ENCODE measurements at regions not wholly inside any gene's neighbourhood (a gene's known extent, or its start where the extent isn't known, plus 50 kb on each side); places are given as distances from the start of the nearest gene placed in this dataset.

DNA sequence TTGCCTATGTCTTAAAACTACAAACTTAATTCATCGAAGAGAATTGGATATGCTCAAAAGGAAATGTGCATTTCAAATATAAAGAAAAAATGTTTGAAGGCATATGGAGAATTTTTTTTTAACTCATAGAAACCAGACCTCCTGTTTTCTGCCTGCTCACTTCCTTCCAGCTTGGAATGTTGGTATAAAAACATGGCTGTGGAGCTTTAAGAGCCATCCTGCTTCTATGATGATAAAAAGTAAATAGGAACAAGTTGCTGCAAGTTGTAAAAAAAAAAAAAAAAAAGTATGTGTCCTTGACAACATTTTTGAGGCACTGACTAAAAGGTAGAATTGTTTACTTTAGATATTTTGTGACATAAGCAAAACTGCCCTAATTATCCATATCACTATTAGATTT is 1230.7 kb downstream of the PCDH9 start:
- Histone ChIP-seq H3K9me3 (ENCODE audit: control insufficient read depth in 5 of 5, low read length in 5 of 5) (peaks cover 0 to 7% (median 3%) of the 10 kb centered on the region in 5 donors), H3K36me3 (ENCODE audit: control insufficient read depth in 5 of 5, insufficient read depth in 5 of 5, low read length in 5 of 5) (no peaks in the 10 kb centered on the region), H3K4me3 (ENCODE audit: low read depth in 1 of 5, low read length in 5 of 5) (no peak overlapping the region), H3K27ac (ENCODE audit: low read depth, low read length) (no peak overlapping the region), H3K4me1 (ENCODE audit: control insufficient read depth in 5 of 5, insufficient read depth in 5 of 5, low read length in 5 of 5) (no peaks in the 10 kb centered on the region), H3K9ac (ENCODE audit: low read length in 5 of 5) (no peak overlapping the region), H3K27me3 (ENCODE audit: control insufficient read depth in 5 of 5, insufficient read depth in 4 of 5, low read length in 5 of 5) (no peaks in the 10 kb centered on the region)

DNA sequence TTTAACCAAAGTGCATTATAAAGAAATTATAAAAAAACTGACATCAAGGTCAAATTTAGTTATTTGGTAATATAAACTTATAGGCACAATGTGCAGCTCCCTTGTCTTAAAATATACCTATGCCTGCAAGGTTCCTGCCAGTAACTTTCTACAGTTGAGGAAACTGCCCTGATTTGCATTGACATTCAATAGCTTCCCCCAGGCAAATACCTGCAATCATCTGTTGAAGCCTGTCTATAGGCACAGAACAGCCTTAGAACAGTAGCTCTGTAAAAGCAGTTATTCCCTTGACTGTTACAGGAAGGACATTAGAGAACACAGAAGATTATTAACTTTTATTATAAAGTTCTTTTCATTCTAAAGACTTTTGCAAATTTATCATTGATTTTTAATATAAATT is 1239.5 kb downstream of the PCDH9 start:
- Histone ChIP-seq H3K36me3 (ENCODE audit: control insufficient read depth in 5 of 5, insufficient read depth in 5 of 5, low read length in 5 of 5) (no peaks in the 10 kb centered on the region), H3K27me3 (ENCODE audit: control insufficient read depth in 5 of 5, insufficient read depth in 4 of 5, low read length in 5 of 5) (no peaks in the 10 kb centered on the region), H3K9me3 (ENCODE audit: control insufficient read depth in 5 of 5, low read length in 5 of 5) (no peaks in the 10 kb centered on the region), H3K9ac (ENCODE audit: low read length in 5 of 5) (no peak overlapping the region), H3K4me3 (ENCODE audit: low read depth in 1 of 5, low read length in 5 of 5) (no peak overlapping the region), H3K4me1 (ENCODE audit: control insufficient read depth in 5 of 5, insufficient read depth in 5 of 5, low read length in 5 of 5) (no peaks in the 10 kb centered on the region), H3K27ac (ENCODE audit: low read depth, low read length) (no peak overlapping the region)

DNA sequence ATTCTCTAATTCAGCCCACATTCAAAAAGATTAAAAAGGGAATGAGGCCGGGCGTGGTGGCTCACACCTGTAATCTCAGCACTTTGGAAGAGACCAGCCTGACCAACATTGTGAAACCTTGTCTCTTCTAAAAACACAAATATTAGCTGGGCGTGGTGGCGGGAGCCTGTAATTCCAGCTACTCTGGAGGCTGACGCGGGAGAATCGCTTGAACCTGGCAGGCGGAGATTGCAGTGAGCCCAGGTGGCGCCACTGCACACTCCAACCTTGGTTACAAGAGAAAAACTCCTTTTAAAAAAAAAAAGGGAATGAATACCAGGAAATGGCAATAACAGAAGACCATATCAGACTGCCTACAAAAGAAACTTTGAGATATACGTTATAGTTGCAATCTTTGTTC is 1244.5 kb downstream of the PCDH9 start:
- Histone ChIP-seq H3K9ac (ENCODE audit: low read length in 5 of 5) (no peak overlapping the region), H3K4me1 (ENCODE audit: control insufficient read depth in 5 of 5, insufficient read depth in 5 of 5, low read length in 5 of 5) (no peaks in the 10 kb centered on the region), H3K9me3 (ENCODE audit: control insufficient read depth in 5 of 5, low read length in 5 of 5) (no peaks in the 10 kb centered on the region), H3K4me3 (ENCODE audit: low read depth in 1 of 5, low read length in 5 of 5) (no peak overlapping the region), H3K36me3 (ENCODE audit: control insufficient read depth in 5 of 5, insufficient read depth in 5 of 5, low read length in 5 of 5) (no peaks in the 10 kb centered on the region), H3K27me3 (ENCODE audit: control insufficient read depth in 5 of 5, insufficient read depth in 4 of 5, low read length in 5 of 5) (no peaks in the 10 kb centered on the region), H3K27ac (ENCODE audit: low read depth, low read length) (no peak overlapping the region)

DNA sequence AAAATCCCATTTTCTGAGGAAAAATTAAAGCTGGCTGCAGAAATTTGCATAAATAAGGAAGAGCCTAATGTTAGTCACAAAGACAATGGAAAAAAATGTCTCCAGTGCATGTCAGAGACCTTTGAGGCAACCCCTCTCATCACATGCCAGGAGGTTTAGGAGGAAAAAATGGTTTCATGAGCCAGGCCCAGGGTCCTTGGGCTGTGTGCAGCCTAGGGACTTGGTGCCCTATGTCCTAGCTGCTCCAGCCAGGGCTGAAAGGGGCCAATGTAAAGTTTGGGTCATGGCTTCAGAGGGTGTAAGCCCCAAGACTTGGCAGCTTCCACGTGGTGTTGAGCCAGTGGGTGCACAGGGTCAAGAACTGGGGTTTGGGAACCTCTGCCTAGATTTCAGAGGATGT is 1252.6 kb downstream of the PCDH9 start:
- no peak overlapping the region for H3K9ac ChIP-seq (ENCODE audit: low read length in 5 of 5)
- no peaks in the 10 kb centered on the region for H3K27me3 ChIP-seq (ENCODE audit: control insufficient read depth in 5 of 5, insufficient read depth in 4 of 5, low read length in 5 of 5)
- H3K4me3 ChIP-seq (ENCODE audit: low read depth in 1 of 5, low read length in 5 of 5) = no peak overlapping the region
- H3K27ac ChIP-seq (ENCODE audit: low read depth, low read length) = no peak overlapping the region
- peaks cover 0 to 5% (median 2%) of the 10 kb centered on the region in 5 donors for H3K9me3 ChIP-seq (ENCODE audit: control insufficient read depth in 5 of 5, low read length in 5 of 5)
- no peaks in the 10 kb centered on the region for H3K4me1 ChIP-seq (ENCODE audit: control insufficient read depth in 5 of 5, insufficient read depth in 5 of 5, low read length in 5 of 5)
- H3K36me3 ChIP-seq (ENCODE audit: control insufficient read depth in 5 of 5, insufficient read depth in 5 of 5, low read length in 5 of 5) = no peaks in the 10 kb centered on the region

DNA sequence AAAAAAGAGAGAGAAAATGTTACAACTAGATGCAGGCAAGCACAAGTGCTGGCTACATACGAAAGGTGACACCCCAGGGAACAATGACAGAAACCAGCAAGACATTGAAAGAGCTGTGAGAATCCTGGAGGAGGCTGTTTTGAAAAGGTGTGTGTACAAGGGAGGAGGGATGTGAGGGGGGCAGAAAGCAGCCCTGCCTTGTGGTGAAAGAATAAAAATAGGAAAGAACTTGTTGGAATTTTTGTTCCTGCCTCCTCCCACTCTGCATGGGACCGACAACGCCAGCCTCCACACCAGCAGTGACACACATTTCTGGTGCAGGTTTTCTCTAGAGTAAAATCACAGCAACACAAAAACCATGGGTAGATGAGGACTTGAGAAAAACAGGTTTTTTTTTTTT is 1258.6 kb downstream of the PCDH9 start:
- Histone ChIP-seq H3K9me3 (ENCODE audit: control insufficient read depth in 5 of 5, low read length in 5 of 5) (no peaks in the 10 kb centered on the region), H3K27ac (ENCODE audit: low read depth, low read length) (no peak overlapping the region), H3K27me3 (ENCODE audit: control insufficient read depth in 5 of 5, insufficient read depth in 4 of 5, low read length in 5 of 5) (no peaks in the 10 kb centered on the region), H3K4me1 (ENCODE audit: control insufficient read depth in 5 of 5, insufficient read depth in 5 of 5, low read length in 5 of 5) (no peaks in the 10 kb centered on the region), H3K9ac (ENCODE audit: low read length in 5 of 5) (no peak overlapping the region), H3K36me3 (ENCODE audit: control insufficient read depth in 5 of 5, insufficient read depth in 5 of 5, low read length in 5 of 5) (no peaks in the 10 kb centered on the region), H3K4me3 (ENCODE audit: low read depth in 1 of 5, low read length in 5 of 5) (no peak overlapping the region)

DNA sequence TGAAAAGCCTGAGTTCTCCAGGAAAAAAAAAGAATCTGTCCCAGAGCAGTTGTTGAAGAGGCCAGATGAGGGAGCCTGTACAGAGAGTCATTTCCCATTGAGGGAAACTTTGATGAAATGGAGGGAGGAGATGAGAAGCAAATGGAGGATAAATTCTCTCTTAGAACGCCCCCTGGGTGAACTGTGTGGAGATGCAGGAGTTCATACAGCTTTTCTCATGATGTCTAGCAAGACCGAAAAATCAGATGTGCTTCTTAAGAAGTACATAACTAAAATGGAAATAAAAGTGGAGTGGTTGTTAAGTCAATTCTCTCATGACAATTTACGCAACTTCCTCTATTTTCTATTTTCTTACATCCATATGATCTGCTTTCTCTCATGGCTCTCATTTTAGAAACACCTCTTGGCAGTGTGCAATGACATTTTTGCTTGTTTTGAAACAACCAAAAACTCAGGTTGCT is 1263.1 kb downstream of the PCDH9 start:
- H3K4me3 ChIP-seq (ENCODE audit: low read depth in 1 of 5, low read length in 5 of 5) = no peak overlapping the region
- no peaks in the 10 kb centered on the region for H3K4me1 ChIP-seq (ENCODE audit: control insufficient read depth in 5 of 5, insufficient read depth in 5 of 5, low read length in 5 of 5)
- H3K9me3 ChIP-seq (ENCODE audit: control insufficient read depth in 5 of 5, low read length in 5 of 5) = peaks cover 0 to 3% (median 0%) of the 10 kb centered on the region in 5 donors
- no peak overlapping the region for H3K27ac ChIP-seq (ENCODE audit: low read depth, low read length)
- no peak overlapping the region for H3K9ac ChIP-seq (ENCODE audit: low read length in 5 of 5)
- no peaks in the 10 kb centered on the region for H3K36me3 ChIP-seq (ENCODE audit: control insufficient read depth in 5 of 5, insufficient read depth in 5 of 5, low read length in 5 of 5)
- H3K27me3 ChIP-seq (ENCODE audit: control insufficient read depth in 5 of 5, insufficient read depth in 4 of 5, low read length in 5 of 5) = no peaks in the 10 kb centered on the region

DNA sequence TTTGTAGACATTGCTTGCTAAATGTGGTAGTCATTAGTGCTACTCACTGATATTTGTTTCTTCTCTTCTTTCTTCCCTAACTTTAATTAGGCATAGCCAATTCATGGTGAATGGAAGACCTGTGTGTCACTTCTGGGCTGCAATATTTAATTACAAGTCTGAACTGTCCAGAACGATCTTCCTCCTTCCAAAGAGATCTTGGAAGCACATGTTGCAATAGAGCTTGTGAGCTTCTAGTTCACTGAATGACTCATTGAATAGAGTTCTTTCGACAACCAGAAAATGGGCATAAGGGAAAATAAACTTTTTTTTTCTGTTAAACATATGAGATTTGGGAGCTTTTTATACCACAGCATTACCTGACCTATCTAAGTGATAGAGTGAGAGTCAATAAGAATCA is 1264.6 kb downstream of the PCDH9 start:
- Histone ChIP-seq H3K27me3 (ENCODE audit: control insufficient read depth in 5 of 5, insufficient read depth in 4 of 5, low read length in 5 of 5) (no peaks in the 10 kb centered on the region), H3K9ac (ENCODE audit: low read length in 5 of 5) (no peak overlapping the region), H3K9me3 (ENCODE audit: control insufficient read depth in 5 of 5, low read length in 5 of 5) (peaks cover 0 to 3% (median 0%) of the 10 kb centered on the region in 5 donors), H3K36me3 (ENCODE audit: control insufficient read depth in 5 of 5, insufficient read depth in 5 of 5, low read length in 5 of 5) (no peaks in the 10 kb centered on the region), H3K27ac (ENCODE audit: low read depth, low read length) (no peak overlapping the region), H3K4me3 (ENCODE audit: low read depth in 1 of 5, low read length in 5 of 5) (no peak overlapping the region), H3K4me1 (ENCODE audit: control insufficient read depth in 5 of 5, insufficient read depth in 5 of 5, low read length in 5 of 5) (no peaks in the 10 kb centered on the region)

DNA sequence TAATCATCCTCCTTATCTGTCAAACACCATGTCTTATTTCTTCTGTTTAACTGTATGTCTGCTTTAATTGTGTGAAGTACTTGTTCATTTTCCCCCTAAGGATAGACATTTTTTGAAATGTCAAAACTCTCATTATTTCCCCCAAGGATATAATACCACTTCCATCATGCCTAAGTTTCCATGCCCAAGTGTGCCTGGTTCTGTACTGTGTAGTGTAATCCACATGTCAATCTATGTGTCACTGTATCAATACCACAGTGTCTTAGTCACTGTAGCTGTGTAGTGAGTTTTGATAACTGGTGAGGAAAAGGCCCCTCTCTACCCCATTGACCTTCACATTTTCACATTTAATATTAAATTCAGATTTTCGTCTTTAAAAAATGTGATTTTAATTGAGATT is 1265.5 kb downstream of the PCDH9 start:
- Histone ChIP-seq H3K9ac (ENCODE audit: low read length in 5 of 5) (no peak overlapping the region), H3K4me3 (ENCODE audit: low read depth in 1 of 5, low read length in 5 of 5) (no peak overlapping the region), H3K27me3 (ENCODE audit: control insufficient read depth in 5 of 5, insufficient read depth in 4 of 5, low read length in 5 of 5) (no peaks in the 10 kb centered on the region), H3K4me1 (ENCODE audit: control insufficient read depth in 5 of 5, insufficient read depth in 5 of 5, low read length in 5 of 5) (no peaks in the 10 kb centered on the region), H3K9me3 (ENCODE audit: control insufficient read depth in 5 of 5, low read length in 5 of 5) (peaks cover 0 to 3% (median 0%) of the 10 kb centered on the region in 5 donors), H3K27ac (ENCODE audit: low read depth, low read length) (no peak overlapping the region), H3K36me3 (ENCODE audit: control insufficient read depth in 5 of 5, insufficient read depth in 5 of 5, low read length in 5 of 5) (no peaks in the 10 kb centered on the region)

DNA sequence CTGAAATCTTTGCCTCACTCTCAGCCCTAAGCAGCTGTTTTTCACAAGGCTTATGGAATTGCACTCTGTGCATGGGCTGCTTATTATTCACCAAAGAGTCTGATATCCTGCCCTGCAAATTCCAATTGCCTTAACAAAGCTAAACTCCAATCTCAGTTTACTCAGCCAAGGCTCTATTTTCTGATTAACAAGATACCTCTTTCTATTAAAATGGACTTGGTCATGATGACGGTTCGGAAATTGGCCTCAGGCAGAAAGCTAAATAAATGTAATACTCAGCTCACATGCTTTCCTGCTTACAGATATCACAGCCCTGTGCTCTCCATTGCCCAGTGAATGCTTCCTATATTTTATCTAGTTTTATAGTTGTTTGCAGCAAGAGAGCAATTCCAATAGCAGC is 1270.8 kb downstream of the PCDH9 start:
- no peaks in the 10 kb centered on the region for H3K27me3 ChIP-seq (ENCODE audit: control insufficient read depth in 5 of 5, insufficient read depth in 4 of 5, low read length in 5 of 5)

DNA sequence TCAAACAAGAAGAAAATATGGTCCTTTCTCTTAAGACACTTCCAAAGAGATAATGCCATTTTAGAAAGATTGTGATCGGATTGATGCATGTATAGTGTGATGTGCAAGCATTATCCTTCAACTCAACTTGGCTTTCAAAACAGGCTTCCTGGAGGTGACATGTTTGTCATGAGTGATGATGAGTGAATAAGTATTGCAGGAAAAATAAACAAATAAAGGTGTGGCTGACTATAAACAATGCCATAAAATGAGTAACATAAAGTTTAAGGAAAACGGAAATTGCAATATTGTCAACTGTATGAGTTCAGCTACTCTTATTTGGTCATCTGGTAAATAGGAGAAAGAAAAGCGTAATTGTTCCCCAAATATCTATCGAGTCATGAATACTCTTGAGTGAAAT is 1283.7 kb downstream of the PCDH9 start:
- Histone ChIP-seq H3K36me3 (ENCODE audit: control insufficient read depth in 5 of 5, insufficient read depth in 5 of 5, low read length in 5 of 5) (no peaks in the 10 kb centered on the region), H3K27me3 (ENCODE audit: control insufficient read depth in 5 of 5, insufficient read depth in 4 of 5, low read length in 5 of 5) (no peaks in the 10 kb centered on the region), H3K27ac (ENCODE audit: low read depth, low read length) (no peak overlapping the region), H3K9ac (ENCODE audit: low read length in 5 of 5) (no peak overlapping the region), H3K9me3 (ENCODE audit: control insufficient read depth in 5 of 5, low read length in 5 of 5) (no peaks in the 10 kb centered on the region), H3K4me3 (ENCODE audit: low read depth in 1 of 5, low read length in 5 of 5) (no peak overlapping the region), H3K4me1 (ENCODE audit: control insufficient read depth in 5 of 5, insufficient read depth in 5 of 5, low read length in 5 of 5) (no peaks in the 10 kb centered on the region)

More for the DNA sequence above, 1270.8 kb downstream of the PCDH9 start:
- Histone ChIP-seq H3K9me3 (ENCODE audit: control insufficient read depth in 5 of 5, low read length in 5 of 5) (peaks cover 0 to 14% (median 11%) of the 10 kb centered on the region in 5 donors), H3K4me1 (ENCODE audit: control insufficient read depth in 5 of 5, insufficient read depth in 5 of 5, low read length in 5 of 5) (no peaks in the 10 kb centered on the region), H3K9ac (ENCODE audit: low read length in 5 of 5) (no peak overlapping the region), H3K4me3 (ENCODE audit: low read depth in 1 of 5, low read length in 5 of 5) (no peak overlapping the region), H3K27ac (ENCODE audit: low read depth, low read length) (no peak overlapping the region), H3K36me3 (ENCODE audit: control insufficient read depth in 5 of 5, insufficient read depth in 5 of 5, low read length in 5 of 5) (no peaks in the 10 kb centered on the region)

DNA sequence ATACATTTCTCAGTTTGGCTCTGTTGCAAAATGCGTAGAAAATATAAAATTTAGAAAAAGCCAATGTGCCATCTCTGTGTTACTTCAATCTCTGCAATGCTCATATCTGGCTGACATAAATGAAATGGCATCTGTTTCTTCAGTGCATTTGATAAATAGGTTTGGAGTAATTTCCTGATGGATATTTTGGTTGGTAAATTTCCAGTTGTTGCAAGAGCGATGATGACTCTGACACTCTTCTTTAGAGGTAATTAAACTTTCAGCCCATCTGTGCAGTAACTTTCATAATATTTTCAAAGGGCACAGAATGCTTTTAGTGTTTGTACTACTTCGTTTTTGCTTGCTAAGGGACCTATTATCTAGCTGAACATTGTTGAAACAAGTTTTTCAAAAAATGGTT is 1286.4 kb downstream of the PCDH9 start:
- Histone ChIP-seq H3K4me3 (ENCODE audit: low read depth in 1 of 5, low read length in 5 of 5) (no peak overlapping the region), H3K27me3 (ENCODE audit: control insufficient read depth in 5 of 5, insufficient read depth in 4 of 5, low read length in 5 of 5) (no peaks in the 10 kb centered on the region), H3K36me3 (ENCODE audit: control insufficient read depth in 5 of 5, insufficient read depth in 5 of 5, low read length in 5 of 5) (no peaks in the 10 kb centered on the region), H3K4me1 (ENCODE audit: control insufficient read depth in 5 of 5, insufficient read depth in 5 of 5, low read length in 5 of 5) (no peaks in the 10 kb centered on the region), H3K9ac (ENCODE audit: low read length in 5 of 5) (no peak overlapping the region), H3K27ac (ENCODE audit: low read depth, low read length) (no peak overlapping the region), H3K9me3 (ENCODE audit: control insufficient read depth in 5 of 5, low read length in 5 of 5) (no peaks in the 10 kb centered on the region)
